ENCODE measurements at regions not wholly inside any gene's neighbourhood (a gene's known extent, or its start where the extent isn't known, plus 50 kb on each side); places are given as distances from the start of the nearest gene placed in this dataset.

DNA sequence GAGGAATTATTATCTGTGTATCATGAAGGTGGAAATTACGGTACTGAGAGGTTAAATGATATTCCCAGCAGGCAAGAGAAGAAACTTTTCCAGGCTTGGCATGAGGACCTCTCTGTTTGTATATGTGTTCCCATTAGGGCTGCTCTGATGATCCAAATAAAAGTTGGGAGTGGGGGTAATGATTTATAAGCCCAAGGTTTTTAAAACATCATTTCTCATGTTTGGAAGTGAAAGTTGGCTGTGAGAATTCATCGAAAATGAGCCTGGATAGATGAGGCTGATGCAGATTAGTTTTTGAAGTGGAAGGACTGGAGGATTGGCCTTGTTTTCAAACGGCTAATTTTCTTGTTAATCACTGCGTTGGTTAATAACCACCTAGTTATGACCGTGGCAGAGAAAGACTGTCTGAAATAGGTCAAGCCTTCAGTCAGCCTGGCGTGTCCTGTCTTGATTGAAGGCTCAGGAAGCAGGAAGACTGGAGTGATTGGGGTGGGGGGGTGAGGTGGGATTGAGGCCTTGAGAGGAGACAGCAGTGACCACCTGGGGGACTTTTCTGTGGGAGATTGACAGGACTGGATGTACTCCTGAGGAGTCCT, 391.0 kb upstream of the WWC1 start:
- no peak for DNase-seq

DNA sequence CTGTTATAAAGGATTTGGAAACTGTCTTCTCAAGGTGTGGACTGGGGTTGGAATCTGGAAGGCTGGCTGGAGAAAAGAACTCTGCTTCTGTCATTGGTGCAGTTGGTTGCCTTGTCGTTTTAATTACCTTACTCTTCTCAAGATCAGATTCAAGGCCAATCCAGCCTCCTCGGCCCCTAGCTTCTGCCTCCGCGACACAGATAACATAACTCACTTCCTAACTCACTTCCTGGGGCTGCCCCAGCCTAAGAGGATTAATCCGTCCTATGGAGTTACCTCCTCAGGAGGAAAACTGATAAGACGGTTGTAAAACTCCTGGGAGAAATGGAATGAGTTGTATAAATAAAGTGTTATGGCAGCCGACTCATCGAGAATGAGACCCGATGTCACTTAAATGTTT, 389.1 kb upstream of the WWC1 start:
- no peak for DNase-seq

DNA sequence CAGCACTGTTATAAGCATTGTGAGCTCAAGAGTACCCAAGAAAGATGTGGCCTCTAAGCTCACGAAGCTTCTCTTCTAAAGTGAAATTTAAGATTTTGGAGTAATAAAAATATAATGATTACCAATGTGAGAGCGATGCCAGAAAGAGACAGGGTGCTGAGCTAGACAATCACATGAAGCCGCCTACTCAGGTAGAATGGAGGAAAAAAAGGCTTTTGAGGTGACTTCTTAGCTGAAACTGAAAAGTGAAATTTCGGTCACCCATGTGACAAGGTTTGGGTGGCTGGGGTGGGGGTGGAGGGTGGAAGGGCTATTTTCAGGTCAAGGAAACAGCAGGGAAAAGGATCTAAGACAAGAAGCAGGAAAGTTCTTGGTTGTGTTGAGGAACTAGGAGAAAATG, 388.2 kb upstream of the WWC1 start:
- no peak for DNase-seq

DNA sequence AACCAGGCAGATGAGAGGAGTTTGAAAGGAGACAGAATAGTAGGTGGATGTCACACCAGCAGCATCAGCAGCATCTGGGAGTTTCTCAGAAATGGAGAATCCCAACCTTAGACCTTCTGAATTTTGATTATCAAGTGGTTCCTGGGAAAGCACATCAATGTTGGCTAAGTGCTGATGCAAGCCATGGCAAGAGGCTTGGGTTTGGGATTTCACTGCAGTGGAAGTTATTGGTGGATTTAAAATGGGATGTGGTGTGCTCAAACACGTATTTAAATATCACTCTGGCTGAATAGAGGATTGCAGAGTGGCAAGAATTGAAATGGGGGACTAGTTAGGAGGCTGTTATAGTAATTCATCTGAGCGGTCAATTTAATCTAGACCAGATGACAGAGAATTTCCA, 387.8 kb upstream of the WWC1 start:
- no peak for DNase-seq

DNA sequence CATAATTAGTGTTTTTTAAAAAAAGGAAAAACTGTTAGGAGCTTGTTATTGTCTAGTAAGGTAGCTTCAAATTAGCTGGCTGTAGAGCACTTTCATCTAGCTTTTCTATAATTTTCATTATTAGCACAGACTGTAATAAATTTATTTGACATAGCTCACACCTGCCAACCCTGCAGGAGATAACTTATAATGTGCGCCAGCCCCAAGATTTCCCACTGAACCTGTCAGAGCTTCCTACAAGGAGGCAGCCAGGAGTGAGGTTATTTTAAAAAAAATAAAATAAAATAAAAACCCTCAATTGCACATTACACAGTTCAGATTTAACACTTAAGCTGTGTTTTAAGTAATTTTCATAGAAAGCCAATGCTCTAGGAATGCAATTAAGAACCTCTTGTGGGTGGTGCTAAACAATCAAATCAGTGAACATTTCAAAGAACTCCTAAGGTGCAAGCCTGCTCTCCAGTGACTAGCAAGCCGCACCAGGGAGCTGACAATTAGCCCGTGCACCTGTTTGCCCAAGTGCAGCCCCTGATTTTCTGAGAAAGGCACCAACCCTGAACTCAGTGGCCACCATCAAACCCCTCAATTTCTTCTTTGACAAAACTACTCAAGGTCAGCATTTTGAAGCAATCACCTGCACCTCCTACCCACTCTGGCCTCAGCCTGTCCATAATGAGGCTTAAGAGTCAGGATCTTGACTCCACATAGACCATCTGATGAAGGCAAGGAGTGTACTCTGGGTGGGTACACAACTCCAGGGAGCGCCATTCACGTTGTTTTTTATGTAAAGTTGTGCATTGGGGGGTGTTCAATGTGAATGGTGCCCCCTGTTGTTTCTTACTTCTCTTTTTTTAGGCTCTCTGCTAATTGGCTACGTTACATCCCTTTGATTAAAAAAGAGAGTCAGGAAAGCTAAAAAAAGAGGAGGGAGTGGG, 385.3 kb upstream of the WWC1 start:
- DNase-seq, result no peak

DNA sequence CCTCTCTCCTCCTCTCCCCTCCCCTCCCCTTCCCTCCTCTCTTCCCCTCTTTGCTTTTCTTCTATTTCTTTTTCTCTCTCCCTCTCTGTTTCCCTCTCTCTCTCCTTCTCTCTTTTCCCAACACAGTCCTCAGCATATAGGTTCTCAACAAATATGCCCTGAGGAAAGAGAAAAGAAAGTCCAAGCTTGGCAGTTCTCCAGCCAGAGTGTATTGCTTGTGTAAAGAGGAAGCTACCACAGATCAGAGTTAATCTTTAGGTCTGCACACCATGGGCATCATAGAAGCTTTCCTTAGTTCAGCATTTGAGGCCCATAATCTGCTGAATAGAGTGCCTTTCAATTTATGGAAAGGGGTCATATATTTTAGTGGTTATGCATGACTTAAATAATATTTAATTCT, 382.8 kb upstream of the WWC1 start:
- no peak for DNase-seq

DNA sequence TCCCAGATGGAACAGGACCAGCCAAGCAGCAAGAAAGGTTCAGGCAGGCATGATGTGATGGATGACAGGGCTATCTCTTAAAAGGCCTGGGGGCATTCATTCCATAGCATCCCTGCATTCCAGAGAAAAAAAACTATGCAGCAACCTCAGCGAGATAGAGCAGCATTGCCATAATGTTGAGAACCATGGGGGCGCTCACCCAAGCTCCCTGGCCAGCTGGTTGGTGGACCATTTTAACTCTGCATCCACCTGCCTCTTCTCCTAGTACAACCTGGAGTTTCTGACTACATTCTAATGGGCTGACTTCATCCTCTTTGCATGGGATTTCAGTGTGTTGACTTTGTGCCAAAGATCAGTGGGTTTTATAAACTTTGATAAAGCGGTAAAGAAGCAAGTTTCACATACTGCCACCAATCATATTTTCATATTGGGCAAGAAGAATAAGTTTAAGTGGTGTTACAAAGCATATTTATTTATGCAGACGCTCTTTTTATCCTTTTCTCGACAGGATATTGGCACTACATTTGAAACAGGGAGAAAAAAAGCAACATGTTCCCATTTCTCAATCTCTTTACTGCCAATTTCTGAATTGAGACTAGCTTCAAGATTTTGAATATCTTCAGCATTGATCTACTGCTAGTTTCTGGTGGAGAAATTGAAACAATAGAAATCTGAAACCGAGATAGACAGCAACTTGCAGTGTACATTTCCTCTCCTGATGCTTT, 378.3 kb upstream of the WWC1 start:
- no peak for DNase-seq

DNA sequence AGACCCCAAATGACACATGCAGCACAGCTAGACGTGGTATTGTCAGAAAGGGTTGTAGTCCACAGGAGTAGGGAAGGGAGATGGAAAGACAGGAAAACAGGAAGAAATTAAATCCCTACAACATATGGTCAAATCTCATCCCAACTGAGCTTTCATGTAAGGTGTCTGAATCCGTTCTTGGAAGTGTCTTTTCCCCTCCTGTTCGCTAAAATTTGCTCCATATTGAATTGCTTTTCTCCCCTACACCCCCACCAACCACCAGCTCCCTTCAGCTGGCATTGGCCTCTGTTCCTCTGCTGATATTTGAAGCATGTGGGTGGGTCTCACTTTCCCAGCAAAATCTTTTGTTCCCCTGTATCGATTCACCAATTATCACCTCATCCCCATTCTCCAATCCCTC, 376.2 kb upstream of the WWC1 start:
- DNase-seq, result no peak

DNA sequence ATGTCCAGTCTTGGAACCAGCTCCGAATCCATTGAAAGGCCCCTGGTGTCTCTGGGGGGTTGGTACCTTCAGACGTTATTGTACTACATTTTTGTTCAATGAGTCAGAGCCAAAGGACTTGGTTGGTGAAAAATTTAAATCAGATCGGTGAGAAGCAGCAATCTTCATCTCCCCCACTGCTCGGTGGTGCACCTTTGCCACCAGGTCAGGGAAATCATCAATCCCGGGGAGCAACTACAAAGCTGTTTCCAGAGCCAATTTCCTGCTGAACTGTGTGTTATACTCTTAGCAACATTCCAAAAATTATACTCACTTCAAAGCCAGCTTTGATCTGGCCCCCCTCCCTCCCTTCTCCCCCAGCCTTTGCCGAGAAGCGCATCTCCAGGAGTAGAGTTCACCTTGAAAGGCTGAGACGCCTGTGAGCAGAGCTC, 375.2 kb upstream of the WWC1 start:
- DNase-seq, result no peak

DNA sequence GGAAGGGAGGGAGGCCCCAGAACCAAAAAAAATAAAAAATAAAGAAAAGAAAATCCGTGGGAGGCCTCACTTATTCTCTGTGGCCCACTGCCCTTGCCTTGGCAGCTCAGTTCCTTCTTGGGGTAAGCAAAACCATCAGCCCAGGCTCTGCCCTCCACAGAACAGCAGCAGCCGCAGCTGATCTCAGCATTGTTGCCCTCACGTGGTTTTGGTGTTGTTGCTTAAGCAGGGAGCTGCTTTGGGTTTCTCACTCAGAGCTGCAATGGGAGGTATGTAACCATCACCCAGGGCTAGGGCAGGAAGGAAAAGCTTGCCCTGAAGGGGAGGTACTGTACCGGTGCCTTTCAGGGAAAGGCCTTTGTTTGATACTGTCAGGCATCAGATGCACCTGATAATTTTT, 374.7 kb upstream of the WWC1 start:
- peak; percentile 49 to 63 for DNase-seq

DNA sequence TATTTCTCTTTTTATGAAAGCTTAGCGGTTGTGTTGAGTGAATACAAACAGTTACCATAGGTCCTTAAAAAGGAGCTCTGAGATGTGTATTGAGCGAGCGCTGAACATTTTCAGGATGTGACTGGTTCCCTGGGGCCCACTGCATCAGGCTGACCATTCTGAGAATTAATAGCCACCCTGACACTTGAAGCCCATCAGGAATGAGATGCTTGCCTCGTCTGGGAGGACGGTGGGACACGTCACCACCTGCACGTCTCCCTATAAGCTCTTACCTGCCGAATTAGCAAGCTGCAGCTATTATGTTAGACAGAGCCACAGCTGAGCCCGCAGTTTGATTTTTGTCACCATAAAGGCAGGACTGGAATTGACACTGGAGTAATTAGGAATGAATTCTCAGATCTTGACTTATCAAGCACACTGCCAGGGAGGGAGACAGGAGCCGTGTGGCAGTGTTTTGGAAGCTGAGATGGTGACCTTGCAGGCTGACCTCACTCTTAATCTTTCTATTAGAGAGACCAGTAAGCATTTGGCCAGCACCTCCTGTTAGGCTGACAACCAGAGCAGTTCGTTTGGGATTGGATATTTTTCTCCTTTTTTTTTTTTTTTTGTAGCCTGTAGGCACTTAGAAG, 373.1 kb upstream of the WWC1 start:
- no peak for DNase-seq

DNA sequence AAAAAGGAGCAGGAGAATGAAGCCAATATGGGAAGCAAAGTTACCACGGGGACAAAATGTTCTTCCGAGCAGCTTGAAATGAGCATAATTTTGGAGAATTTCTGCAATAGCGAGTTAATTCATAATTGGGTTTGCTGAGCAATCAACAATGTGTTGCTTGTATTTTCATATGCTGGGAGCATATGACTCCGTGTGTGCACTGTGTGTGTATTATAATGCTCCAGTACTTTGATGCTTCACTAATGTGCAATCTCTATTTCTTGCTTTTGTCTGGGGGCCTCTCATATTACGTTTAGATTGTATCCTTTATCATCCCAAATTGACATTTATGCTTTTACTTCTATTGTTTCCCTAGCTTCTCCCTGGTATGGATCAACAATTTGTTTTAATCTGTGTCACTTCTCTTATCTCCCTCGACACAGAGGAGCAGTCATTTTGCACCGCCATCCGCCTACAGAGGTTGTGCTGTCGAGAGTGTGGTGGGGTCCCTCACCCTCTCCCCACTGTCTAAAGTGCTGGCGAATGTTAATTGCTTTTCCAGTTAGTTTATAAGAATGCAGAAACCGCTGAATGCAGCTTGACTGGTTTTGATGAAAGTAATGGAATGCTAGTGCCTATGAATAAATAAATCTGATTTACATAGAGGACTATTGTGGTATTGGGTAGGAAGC, 372.5 kb upstream of the WWC1 start:
- DNase-seq, result no peak

DNA sequence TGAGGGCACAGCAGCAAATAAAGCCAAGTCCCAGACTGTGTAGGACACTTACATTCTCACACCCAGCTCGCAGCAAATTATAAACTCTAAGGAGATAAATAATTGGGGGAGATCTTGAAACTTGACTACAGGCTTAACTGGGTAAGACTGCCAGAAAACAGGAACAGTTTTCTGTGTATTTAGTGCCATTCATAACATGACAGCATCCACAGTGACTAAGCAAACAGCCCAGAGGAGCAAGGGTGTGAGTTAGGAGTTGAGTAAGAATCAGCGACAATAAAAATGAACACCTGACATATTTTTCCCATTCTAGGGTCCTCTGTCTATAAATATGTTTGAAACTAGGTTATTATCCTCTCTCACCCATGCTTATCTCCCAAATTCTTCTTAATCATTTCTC, 370.9 kb upstream of the WWC1 start:
- peak; percentile 33 to 41 for DNase-seq

DNA sequence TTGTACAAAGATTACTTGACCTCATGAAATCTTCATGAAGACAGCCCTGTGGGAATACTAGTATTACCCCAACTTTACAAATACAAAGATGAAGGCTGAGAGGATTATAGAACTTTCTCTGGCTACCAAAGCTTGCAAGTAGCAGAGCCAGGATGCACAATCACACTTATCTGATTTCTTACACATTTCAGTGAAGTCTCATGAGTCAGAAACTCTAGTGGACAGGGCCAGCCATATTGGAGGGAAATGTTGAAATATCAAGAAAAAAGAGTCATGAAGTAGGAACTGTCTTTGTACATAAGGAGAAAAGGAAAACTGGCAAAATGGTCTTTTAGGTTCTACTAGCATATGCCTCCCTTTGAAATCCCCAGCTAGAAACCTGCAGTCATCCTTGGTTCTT, 369.6 kb upstream of the WWC1 start:
- DNase-seq, result no peak

DNA sequence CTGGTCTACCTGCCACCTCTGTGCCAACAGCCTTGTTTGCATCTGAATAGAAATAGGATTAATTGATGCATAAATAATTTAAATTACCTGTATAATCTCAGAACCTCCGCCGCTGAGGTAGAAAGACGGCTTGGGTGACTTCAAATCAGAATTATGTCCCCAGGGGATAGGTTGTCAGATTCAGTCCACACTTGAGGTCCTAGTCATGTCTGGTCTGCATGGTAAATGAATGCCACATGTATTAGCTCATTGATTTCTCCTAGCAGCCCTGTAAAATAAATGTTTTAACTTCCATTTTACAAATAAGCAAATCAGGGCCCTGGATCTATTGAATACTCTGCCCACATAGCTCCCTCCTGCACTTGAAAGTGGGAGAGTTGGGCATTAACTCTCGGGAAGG, 368.0 kb upstream of the WWC1 start:
- DNase-seq, result no peak

DNA sequence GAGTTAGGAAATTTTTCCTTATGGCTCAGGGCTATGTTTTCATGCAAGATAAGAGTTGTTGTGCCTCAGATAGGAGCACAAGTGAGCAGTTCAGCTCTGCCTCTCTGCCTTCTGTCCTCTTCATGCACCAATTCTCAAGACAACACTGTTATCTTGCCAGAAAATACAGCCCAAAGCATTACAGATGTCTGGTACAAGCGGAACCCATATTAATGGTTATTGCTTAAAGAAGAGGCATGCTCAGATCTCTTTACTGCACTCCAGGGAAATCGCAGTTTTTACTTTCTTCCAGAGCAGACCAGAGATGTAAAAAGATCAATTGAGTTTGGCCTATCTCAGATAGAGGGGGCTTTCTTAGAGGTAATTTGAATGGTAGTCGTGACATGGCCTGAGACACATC, 361.6 kb upstream of the WWC1 start:
- DNase-seq, result no peak

DNA sequence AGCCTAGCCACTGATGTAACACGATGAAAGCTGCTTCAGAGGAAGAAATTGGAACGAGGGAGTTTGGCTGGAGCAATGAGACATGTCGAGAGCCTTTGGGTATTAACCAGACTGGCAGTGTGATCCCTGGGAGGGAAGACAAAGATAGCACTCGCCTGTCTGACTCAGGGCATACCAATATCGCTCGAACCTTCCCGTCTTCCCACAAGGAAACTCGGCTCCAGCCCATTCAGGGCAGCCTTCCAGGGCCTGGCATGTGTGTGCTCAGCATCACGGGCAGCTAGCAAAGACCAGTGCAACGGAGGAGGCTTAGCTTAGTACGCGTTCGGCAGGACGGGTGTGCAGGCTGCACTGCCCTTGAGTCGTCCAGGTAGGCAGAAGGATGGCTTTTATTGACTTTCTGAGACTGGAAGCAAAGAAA, 356.9 kb upstream of the WWC1 start:
- no peak for DNase-seq

DNA sequence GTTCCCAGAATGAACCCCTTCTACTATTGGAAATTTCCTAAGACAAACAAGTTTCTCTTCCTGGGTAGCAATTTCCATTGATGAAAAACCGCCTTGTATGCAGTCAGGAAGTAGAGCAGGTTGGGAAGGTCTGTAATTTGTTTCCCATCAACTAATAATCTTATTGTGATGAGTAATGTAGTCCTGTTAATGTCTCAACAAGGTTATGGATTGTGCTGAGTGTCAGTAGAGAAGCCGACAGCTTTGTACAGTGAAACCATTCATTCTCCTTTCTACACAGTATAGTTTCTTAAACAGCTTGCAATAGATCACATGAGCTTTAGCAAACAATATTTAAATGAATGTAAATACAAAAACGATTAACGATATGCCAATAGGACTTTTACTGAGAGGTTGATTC, 355.4 kb upstream of the WWC1 start:
- no peak for DNase-seq

DNA sequence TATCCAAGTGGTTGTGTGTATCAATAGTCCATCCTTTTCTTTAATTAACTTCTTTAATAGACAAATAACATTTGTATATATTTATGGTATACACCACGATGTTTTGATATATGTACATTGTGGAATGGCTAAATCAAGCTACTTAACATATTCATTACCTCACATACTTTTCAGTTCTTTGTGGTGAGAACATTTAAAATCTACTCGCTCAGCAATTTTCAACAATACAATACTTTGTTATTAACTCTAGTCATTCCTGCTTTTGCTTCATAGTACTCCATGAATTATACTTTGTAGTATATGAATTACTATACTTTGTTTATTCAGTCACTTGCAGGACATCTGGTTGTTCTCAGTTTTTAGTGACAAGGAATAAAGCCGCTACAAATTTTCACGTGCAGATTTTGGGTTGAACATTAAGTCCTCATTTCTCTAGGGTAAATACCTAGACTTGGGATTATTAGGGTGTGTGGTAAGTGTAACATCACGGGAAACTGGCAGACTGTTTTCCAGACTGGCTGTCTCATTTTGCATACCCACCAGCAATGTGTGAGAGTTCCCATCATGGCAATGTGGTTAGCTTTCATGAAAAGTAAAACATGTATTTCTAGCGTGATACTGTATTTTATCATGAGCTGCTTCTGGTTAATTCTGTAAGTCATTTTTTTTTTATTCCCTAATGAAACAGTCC, 354.4 kb upstream of the WWC1 start:
- DNase-seq, result no peak

DNA sequence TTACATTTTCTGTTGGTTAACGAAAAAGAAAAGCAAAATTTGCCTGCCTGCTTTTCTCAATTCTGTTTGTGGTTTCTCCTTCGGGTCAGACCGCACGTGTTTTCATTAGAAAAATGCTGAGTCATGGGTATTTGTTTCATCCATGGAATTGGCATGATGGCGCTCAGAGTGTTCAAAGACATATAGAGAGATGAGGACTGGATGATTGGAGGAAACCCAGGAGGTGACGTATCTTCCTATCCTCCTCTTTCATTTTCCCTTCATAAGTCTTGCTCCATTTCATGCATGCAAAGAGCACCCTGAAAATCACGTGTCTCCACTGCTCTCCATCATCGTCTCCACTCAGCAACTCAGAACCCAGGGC, 353.8 kb upstream of the WWC1 start:
- DNase-seq, result no peak

DNA sequence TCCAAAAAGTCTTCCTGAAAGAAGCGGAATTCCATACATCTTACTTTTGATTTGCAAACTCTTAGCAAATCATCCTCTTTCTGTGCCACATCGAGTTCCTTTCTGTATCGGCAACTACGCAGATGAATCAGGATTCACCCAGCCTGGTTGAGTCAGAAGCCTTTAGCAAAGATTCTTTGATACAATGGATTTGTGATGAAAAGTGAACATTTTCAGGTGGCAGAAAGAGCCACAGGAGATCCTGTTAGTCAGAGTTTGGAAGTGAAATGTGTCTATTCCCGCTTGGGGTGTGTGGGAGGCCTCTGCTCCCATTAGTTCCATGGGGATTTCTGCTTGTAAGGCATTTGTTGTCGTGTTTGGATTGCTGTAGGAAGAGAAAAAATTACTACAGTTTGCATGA, 351.8 kb upstream of the WWC1 start:
- no peak for DNase-seq

DNA sequence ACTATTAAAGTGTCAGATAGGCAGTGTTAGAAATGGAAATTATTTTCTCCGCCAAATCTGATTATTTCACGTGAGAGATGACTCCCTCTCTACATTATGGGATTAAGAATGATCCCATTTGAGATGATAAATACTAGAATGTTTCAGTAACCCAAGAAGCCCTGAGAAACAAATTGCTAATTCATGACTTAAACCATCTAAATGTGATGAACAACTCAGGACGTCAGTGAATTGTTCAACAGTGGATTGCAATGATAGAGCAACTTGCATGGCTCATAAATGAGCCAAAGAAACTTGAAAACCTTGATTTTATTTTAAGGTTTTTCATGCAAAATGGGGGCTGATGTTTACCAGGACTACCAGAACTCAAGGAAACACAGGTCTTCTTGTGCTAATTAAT, 350.5 kb upstream of the WWC1 start:
- DNase-seq, result no peak
